Epithelial cell of proximal tubule (primary cell): ENCODE measurements at regions not wholly inside any gene's neighbourhood (a gene's known extent, or its start where the extent isn't known, plus 50 kb on each side); places are given as distances from the start of the nearest gene placed in this dataset.

Experiments used
- DNase-seq: peaks from one replicate; pipeline ENCODE4 v3.0.0-alpha.2; 2011; ENCODE audit warnings: low read depth
- H3K4me3 ChIP-seq: 2 replicates; pipeline ENCODE4 v1.5.1; 2011; ENCODE audit warnings: low read depth, mild to moderate bottlenecking, low read length
- TF ChIP-seq, protein P1 (sequence below): conservative IDR thresholded peaks from 2 replicates; pipeline ENCODE4 v1.5.1; 2012; ENCODE audit warnings: low read depth, mild to moderate bottlenecking, low read length

DNA sequence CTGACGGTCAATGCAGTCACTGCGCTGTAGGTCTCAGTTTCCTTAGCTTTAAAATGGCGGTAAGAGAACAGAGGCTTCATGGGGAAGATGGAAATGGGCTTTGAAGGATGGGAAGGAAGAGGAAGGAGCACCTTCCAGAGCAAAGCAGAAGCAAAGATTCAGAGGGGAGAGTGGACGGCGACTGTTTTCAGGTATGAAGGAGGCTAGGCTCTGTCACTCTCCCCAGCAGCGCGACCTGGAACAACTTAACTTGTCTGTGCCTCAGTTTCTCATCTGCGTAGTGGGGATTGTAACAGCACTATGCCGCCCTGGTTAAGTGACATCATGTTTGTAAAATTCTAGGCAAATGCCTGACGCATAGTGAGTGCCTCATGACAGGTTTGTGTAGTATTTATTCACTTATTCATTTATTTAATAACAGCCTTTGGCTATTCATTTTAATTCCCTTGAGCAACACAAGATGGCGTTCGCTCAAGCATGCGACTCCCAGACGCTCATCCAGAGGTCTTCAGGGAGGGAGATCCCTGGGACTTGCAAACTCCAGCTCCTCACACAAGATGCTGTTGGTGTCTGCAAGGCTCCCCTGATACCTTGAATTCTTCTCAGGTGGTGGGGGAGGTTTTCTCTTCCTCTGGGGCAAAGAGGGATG lies 336.3 kb downstream of the DYSF start:
- DNase-seq: no peak
- TF ChIP-seq, protein P1, sequence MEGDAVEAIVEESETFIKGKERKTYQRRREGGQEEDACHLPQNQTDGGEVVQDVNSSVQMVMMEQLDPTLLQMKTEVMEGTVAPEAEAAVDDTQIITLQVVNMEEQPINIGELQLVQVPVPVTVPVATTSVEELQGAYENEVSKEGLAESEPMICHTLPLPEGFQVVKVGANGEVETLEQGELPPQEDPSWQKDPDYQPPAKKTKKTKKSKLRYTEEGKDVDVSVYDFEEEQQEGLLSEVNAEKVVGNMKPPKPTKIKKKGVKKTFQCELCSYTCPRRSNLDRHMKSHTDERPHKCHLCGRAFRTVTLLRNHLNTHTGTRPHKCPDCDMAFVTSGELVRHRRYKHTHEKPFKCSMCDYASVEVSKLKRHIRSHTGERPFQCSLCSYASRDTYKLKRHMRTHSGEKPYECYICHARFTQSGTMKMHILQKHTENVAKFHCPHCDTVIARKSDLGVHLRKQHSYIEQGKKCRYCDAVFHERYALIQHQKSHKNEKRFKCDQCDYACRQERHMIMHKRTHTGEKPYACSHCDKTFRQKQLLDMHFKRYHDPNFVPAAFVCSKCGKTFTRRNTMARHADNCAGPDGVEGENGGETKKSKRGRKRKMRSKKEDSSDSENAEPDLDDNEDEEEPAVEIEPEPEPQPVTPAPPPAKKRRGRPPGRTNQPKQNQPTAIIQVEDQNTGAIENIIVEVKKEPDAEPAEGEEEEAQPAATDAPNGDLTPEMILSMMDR: no peak

DNA sequence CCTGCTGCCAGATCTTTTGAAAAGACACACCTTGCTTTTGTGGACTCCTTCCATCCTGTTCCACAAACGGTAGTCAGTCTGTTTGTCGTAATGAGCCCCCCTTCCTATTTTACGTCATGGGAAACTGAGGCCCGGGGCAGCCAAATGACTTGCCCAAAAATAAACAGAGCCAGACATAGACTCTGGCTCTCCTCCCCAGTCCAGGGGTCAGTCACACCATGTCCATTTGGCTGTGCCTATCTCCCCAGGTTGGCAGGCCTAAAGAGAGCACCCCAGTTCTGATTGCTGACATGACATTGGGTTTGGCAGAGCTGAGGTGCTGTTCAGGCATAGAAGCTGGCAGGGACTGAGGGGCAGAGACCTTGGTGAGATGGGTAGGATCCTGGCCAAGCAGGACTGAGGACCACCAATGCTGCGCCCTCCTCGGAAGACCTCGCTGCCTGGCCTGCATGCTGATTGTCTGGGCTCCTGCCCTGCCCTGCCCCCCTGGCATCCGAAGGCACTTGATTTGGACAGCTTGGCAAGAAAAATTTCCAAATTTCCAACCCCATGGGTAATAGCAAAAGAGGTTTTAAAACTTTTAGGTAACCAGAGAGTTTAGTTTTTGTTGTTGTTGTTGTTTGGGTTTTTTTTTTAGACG lies 335.4 kb downstream of the DYSF start:
- DNase-seq: no peak
- no peak overlapping the region for H3K4me3 ChIP-seq
- TF ChIP-seq, protein P1: no peak

More for the DNA sequence above, 336.3 kb downstream of the DYSF start:
- H3K4me3 ChIP-seq: no peak overlapping the region

GRCh38 chr2:71788186-71788525 lies 334.8 kb downstream of the DYSF start:
- no peak for DNase-seq

DNA sequence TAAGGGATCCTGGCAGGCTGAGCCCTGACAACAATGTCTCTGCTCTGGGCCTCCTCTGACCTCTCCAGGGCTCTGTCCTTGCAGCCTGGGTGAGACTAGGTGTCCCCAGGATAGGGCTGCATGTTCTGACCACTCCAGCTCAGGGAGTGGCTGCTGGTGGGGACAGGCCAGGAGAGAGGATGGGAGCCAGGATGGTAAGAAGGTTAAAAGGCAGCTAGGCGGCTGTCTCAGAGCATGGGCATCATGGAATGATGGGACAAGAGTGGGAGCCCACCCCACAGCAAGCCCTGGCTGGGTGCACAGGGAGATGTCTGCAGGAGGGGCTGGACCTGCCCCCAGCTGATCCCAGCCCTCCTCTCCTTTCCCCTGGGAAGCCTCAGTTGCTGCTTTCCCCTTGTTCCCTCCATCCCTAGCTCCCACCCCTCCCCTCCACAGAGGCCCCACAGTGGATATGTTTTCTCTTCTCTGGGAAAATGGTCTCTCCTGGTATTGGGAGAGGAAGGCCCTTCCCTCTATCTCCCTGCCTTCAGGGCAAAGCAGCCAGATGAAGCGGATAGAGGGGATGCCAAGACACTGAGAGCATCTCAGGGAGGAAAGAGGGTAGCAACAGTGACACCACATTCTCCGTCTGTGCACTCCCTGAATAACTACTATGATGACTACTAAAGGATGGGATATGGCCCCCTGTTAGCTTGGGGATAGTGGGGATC lies 334.3 kb downstream of the DYSF start:
- H3K4me3 ChIP-seq: no peak overlapping the region
- no peak for DNase-seq
- TF ChIP-seq, protein P1: no peak

More at GRCh38 chr2:71788186-71788525, 334.8 kb downstream of the DYSF start:
- H3K4me3 ChIP-seq: no peak overlapping the region
- TF ChIP-seq, protein P1: no peak

DNA sequence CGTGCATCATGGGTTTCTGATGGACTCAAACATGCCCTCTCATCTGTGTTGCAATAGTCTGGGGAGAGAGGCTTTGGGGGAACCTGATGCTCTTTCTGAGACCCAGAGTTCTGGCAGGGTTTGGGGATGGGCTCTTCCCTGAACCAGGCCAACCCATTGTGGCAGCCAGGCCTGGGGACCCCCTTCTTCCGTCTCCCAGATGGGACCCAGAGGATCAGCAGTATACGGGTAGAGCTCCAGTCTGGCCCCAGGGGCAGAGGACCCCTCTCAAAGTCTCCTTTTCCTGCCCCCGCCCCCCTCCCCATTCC lies 333.7 kb downstream of the DYSF start:
- DNase-seq: no peak
- no peak overlapping the region for H3K4me3 ChIP-seq
- TF ChIP-seq, protein P1: no peak

- TF ChIP-seq, protein P1: no peak
- no peak overlapping the region for H3K4me3 ChIP-seq
- no peak for DNase-seq
Measured at GRCh38 chr2:71786291-71787107, 333.1 kb downstream of the DYSF start.
